ENCODE measurements at regions not wholly inside any gene's neighbourhood (a gene's known extent, or its start where the extent isn't known, plus 50 kb on each side); places are given as distances from the start of the nearest gene placed in this dataset.

- no peak overlapping the region for H3T11ph ChIP-seq (ENCODE audit: low read length)
- H3K79me2 ChIP-seq (ENCODE audit: insufficient read depth, low read length): no peaks in the 10 kb centered on the region
- H2BK15ac ChIP-seq (ENCODE audit: low read depth, low read length): no peak overlapping the region
- Mint-ChIP-seq H3K9me3 (peaks cover 10 to 12% of the 10 kb centered on the region in 2 experiments), H3K4me3 (no peak overlapping the region), H3K27me3 (ENCODE audit: low read depth) (no peaks in the 10 kb centered on the region), H3K36me3 (ENCODE audit: insufficient read depth in 1 of 3, low read depth in 3 of 3) (peaks cover 4 to 11% (median 7%) of the 10 kb centered on the region in 3 experiments; a peak in 6 of 7 replicates), H3K4me1 (no peaks in the 10 kb centered on the region), H3K27ac (no peak overlapping the region)
- no peaks in the 10 kb centered on the region for H3K4me1 ChIP-seq (ENCODE audit: insufficient read depth, low read length)
- no peak overlapping the region for H3K27ac ChIP-seq (ENCODE audit: insufficient read length, low read depth, low read length)
- no peak overlapping the region for H3K14ac ChIP-seq (ENCODE audit: insufficient read depth, low read length)
- WGBS (ENCODE audit: extremely low coverage, insufficient read length, low lambda C conversion rate): no CpG with 5 or more reads among the region's 5 CpGs
- H3K56ac ChIP-seq (ENCODE audit: insufficient read length, low read depth, low read length): no peak overlapping the region
- no peaks in the 10 kb centered on the region for H3K79me1 ChIP-seq (ENCODE audit: insufficient read depth, low read depth, low read length, poor library complexity, severe bottlenecking)
- no peaks in the 10 kb centered on the region for H4K20me1 ChIP-seq (ENCODE audit: control insufficient read depth, insufficient read depth, insufficient read length)
- H3K4me2 ChIP-seq (ENCODE audit: insufficient read depth, insufficient read length, low read length): no peak overlapping the region
- no peak overlapping the region for H2BK20ac ChIP-seq (ENCODE audit: low read depth, low read length, poor library complexity, severe bottlenecking)
- H3K23me2 ChIP-seq (ENCODE audit: insufficient read length, low read depth, low read length, poor library complexity, severe bottlenecking): no peaks in the 10 kb centered on the region
- no peak for DNase-seq
- H3K23ac ChIP-seq (ENCODE audit: insufficient read length, low read depth, low read length): no peak overlapping the region
- H2AFZ ChIP-seq (ENCODE audit: low read length): no peak overlapping the region
- H4K8ac ChIP-seq (replicated peaks; ENCODE audit: insufficient read length, low read depth, low read length): no peak overlapping the region
- no peak overlapping the region for H3K18ac ChIP-seq (ENCODE audit: insufficient read length, low read depth, low read length)
- no peak overlapping the region for H4K5ac ChIP-seq (ENCODE audit: insufficient read length, low read depth, low read length)
- no peaks in the 10 kb centered on the region for H3K9me3 ChIP-seq (ENCODE audit: control insufficient read depth, low read depth, low read length)
- H3K27me3 ChIP-seq (ENCODE audit: insufficient read depth, low read length): no peaks in the 10 kb centered on the region
- H3K4ac ChIP-seq (ENCODE audit: low read depth, low read length): no peak overlapping the region
- H2BK120ac ChIP-seq (ENCODE audit: low read depth, low read length, poor library complexity, severe bottlenecking): no peak overlapping the region
- no peak overlapping the region for H2BK5ac ChIP-seq (ENCODE audit: insufficient read length, low read length)
- TF ChIP-seq CTCF (conservative IDR thresholded peaks at IDR 0.05): no peak
- no peak overlapping the region for H4K91ac ChIP-seq (ENCODE audit: insufficient read length, low read depth, low read length)
- H3K9ac ChIP-seq (ENCODE audit: extremely low read depth, insufficient read length, low read length): no peak overlapping the region
- no peak overlapping the region for H2BK12ac ChIP-seq (ENCODE audit: insufficient read length, low read depth, low read length)
- no peak overlapping the region for H2AK5ac ChIP-seq (ENCODE audit: insufficient read length, low read length)
These were observed 122.3 kb upstream of the FBXO33 start for GRCh38 chr14:39554576-39554975.
